ENCODE measurements at regions not wholly inside any gene's neighbourhood (a gene's known extent, or its start where the extent isn't known, plus 50 kb on each side); places are given as distances from the start of the nearest gene placed in this dataset.

GRCh38 chr19:46546194-46546896, 50.7 kb upstream of the PNMA8B start:
- DNase-seq (ENCODE audit: low read depth): peak; percentile 61

DNA sequence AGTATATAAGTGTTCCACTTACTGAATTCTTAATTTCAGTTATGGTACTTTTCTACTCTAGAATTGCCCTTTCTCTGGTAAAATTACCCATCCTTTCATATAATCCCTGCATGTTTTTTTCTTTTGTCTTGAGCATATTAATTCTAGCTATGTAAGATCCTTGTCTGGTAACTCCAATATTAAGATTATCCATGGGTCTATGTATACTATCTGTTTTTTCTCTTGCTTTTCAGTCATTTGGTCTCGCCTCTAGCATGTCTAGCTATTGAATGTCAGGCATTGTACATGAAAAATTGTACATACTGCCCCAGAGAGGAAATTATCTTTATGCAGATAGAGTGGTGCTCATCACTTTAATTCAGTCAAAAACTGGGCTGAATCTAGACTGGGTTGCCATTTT, 50.4 kb upstream of the CALM3 start:
- no peak for DNase-seq (ENCODE audit: low read depth)

- DNase-seq (ENCODE audit: low read depth): no peak
These were observed 50.0 kb upstream of the CALM3 start for GRCh38 chr19:46551164-46551563.
